Thyroid gland (tissue), 4 donors: ENCODE measurements at regions not wholly inside any gene's neighbourhood (a gene's known extent, or its start where the extent isn't known, plus 50 kb on each side); places are given as distances from the start of the nearest gene placed in this dataset.

ENCODE experiments used
- CTCF ChIP-seq, 6 experiments: fragments of 200-600 bp in 3 of 6; fragments of 450-650 bp in 3 of 6; sonication (generic) in 3 of 6; IDR thresholded peaks; one replicate each; pipeline ENCODE4 v1.5.1; 2016 to 2019; ENCODE audit warnings: antibody characterized with exemption in 6 of 6, mild to moderate bottlenecking in 2 of 6, inconsistent platforms in 1 of 6, moderate library complexity in 1 of 6
- POLR2A ChIP-seq, 2 donors: fragments of 450-650 bp; IDR thresholded peaks; one replicate each; pipeline ENCODE4 v1.6.1; 2017; ENCODE audit warnings: antibody characterized with exemption in 2 of 2, mild to moderate bottlenecking in 2 of 2, moderate library complexity in 1 of 2

GRCh38 chr6:25174678-25175077, 104.5 kb upstream of the CARMIL1 start:
- TF ChIP-seq CTCF (IDR thresholded peaks at IDR 0.05) = no peak
- no peak for TF ChIP-seq POLR2A (IDR thresholded peaks at IDR 0.05)
